NCI-H2081 (cell line): ENCODE measurements at regions not wholly inside any gene's neighbourhood (a gene's known extent, or its start where the extent isn't known, plus 50 kb on each side); places are given as distances from the start of the nearest gene placed in this dataset.
"Not testable (repeated sequence)": the region's sequence is repeated elsewhere in the genome, so short reads cannot be mapped to it uniquely, and the experiment has no call there.

ENCODE experiments used
- DNase-seq, 2 experiments: peaks; one replicate each; lab custom pipeline; 2025; lab: John Stamatoyannopoulos, UW

- no peak for DNase-seq
These were observed 441.3 kb upstream of the ADAMTSL1 start for GRCh38 chr9:18032636-18033035.

GRCh38 chr9:18036422-18037187 is 437.3 kb upstream of the ADAMTSL1 start:
- no peak for DNase-seq

GRCh38 chr9:18037981-18038380 is 436.0 kb upstream of the ADAMTSL1 start:
- DNase-seq: no peak

GRCh38 chr9:18040327-18040726 is 433.6 kb upstream of the ADAMTSL1 start:
- no peak for DNase-seq

GRCh38 chr9:18043978-18044377 is 430.0 kb upstream of the ADAMTSL1 start:
- no peak for DNase-seq

- no peak for DNase-seq
These were observed 428.6 kb upstream of the ADAMTSL1 start for GRCh38 chr9:18045326-18045725.

DNA sequence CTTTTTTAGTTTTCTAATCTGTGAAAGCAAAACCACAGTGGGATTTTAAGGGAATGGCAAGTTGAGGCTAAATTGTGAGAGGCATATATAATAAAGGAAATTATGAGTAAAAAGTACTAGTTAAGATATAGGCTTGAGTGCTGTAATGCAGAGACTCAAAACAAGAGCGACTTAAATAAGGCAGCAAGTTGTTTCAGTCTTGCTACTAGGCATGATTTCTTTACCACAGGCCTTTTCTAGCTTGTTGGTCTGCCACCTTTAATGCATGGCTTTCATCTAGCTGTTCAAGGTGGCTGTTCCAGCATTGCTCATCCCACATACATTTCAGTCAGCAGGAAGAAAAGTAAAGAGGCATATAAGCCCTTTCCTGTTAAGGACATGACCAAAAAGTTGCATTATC is 427.9 kb upstream of the ADAMTSL1 start:
- no peak for DNase-seq

GRCh38 chr9:18051638-18052037 is 422.3 kb upstream of the ADAMTSL1 start:
- DNase-seq: no peak

DNA sequence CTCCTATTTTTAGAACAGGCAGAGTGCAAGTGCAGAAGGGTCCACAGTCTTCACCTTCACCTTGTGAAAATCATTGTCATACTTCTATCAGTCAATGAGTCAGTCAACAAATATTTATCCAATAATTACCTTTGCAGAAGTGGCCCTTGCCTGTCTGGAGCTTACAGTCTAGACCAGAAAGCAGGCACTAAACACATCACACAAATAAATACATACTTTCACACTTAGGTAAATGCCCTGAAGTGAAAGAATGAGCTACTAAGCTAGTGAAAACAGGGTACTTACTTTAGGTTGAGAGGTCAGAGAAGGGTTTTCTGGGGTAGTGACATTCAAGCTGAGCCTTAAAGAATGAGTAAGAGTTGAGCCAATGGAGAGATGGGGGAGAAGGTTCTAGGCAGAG is 421.9 kb upstream of the ADAMTSL1 start:
- no peak for DNase-seq

GRCh38 chr9:18056269-18056992 is 417.5 kb upstream of the ADAMTSL1 start:
- no peak for DNase-seq

- no peak for DNase-seq
These were observed 417.0 kb upstream of the ADAMTSL1 start for GRCh38 chr9:18056993-18057369.

GRCh38 chr9:18058564-18059442 is 415.1 kb upstream of the ADAMTSL1 start:
- no peak for DNase-seq

DNA sequence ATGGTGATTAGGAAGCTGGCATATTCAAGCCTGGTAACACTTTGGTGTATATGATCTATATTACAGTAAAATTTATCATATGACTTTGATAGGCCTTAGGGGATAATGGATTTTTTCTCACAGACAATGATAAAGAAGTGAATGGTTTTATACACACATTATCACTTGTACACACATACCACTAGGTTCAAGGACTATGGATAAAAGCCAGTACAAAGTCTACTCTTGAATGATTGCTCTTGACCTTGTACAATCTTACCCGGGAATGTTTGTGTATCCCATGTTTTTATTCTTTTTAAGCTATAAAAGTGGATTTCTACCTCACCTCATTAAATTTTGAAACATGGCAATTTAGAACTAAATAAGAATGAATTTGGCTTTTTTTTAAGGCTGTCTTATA is 414.5 kb upstream of the ADAMTSL1 start:
- DNase-seq: no peak

GRCh38 chr9:18060269-18060934 is 413.6 kb upstream of the ADAMTSL1 start:
- no peak for DNase-seq

- no peak for DNase-seq
These were observed 412.6 kb upstream of the ADAMTSL1 start for GRCh38 chr9:18061332-18061731.

DNA sequence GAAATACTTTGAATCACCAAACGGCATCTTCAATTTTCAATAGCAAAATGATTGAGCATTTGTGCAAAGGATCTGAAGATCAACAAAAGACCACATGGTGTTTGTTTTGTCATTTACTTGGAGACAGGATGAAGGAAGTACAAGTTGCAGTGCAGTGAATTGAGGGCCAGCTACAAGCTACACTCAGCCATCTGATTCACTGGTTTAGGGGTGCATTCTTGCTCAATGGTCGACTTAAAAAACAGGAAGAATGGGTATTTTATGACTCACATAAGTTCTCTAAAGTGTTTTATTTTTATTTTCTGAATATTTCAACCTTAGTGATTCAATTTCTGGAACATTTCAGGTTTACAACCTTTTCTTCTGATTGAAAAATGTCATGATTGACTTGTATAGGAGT is 412.1 kb upstream of the ADAMTSL1 start:
- DNase-seq: no peak

DNA sequence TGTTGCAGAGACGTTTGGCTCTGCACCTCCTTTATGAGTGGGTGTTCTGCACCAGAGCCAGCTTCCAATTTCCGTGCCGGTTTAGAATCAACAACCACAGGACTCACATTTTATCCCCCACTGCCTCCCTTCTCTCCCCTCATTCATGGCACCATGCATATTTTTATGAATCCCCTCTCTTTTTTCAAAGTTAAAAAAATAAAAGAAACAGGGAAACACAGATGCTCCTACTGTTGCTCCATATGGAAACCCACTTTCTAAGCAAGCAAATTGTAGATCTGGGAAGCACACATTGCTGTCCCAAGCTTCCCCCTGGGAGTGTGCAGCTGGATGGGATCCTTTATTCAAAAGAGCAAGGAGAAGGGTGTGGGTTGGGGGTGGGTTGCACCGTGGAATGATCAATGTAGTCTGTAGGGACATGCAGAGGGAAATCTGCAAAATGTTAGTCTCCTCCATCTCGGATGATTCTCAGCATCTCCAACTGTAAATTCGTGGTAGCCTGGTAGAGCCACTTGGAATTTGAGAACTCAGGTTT is 410.0 kb upstream of the ADAMTSL1 start:
- DNase-seq: no peak

DNA sequence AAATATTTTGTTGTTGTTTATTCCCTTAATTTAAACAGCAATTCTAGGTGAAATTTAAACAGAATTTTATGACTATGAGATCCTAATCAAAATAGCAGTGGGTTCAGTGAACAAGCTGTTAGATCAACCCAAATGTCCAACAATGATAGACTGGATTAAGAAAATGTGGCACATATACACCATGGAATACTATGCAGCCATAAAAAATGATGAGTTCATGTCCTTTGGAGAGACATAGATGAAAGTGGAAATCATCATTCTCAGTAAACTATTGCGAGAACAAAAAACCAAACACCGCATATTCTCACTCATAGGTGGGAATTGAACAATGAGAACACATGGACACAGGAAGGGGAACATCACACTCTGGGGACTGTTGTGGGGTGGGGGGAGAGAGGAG is 407.3 kb upstream of the ADAMTSL1 start:
- DNase-seq: not testable (repeated sequence)

DNA sequence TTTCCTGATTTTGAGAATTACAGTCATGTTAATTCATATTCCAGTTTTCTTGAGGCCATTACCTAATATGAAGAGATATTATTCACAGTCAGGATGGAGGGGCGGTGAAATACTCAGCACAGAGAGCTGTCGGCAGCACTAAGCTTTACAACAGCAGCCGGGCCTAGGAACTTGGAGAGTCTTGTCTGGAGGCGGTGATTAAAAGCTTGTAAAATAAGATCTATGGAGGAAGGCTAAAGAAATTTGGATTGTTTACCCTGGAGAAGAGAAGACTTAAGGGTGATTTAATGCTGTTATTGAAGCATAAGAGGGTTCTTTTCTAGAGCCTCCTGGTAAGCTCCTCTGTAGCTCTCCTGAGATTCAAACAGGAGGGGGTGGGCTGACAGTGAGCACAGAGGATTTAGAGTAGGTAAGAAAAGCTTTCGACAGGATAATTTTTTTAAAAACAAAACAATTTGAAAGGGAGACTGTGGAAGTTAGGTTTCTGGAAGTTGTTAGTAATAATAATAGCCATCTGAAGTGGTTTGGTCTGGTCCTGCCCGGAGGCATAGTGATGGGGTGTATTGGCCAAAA is 406.3 kb upstream of the ADAMTSL1 start:
- no peak for DNase-seq

DNA sequence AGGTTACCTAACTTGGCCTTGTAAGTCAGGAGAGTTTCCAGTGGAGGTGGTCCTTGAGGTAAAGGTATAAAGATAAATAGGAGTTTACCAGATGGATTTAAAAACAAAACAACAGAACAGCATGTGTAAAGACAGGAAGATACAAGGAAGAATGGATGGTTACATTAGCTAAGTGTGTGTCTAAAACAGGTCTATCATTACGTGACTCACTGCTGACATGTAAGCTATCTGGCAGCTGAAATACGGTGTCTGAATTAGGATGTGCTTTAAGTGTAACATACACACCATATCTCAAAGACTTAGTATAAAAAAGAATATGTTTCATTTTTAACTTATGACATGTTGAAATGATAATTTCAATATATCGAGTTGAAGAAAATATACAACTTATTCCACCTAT is 405.1 kb upstream of the ADAMTSL1 start:
- no peak for DNase-seq

DNA sequence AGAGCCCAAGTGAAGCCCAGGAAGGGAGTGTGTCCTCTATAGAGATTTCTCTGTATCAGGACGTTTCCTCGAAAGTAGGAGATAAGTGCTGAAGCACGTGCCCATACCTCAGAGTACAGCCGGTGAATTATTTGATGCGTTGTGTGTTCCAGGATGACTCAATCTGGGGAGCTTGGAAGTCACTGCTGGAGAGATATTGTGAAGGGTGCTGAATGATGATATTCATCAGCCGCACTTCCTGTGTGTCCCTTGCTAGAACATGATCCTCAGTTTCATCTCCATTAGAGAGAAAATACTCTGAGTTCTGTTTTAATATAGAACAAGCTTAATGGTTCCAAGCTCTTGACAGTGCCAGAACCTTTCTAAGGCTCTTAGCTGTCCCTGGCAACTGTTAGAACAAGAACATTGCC is 402.3 kb upstream of the ADAMTSL1 start:
- DNase-seq: no peak
